ENCODE measurements at regions not wholly inside any gene's neighbourhood (a gene's known extent, or its start where the extent isn't known, plus 50 kb on each side); places are given as distances from the start of the nearest gene placed in this dataset.
A peak's percentile ranks its signal among the peaks of the same experiment; 100 is the strongest.

DNA sequence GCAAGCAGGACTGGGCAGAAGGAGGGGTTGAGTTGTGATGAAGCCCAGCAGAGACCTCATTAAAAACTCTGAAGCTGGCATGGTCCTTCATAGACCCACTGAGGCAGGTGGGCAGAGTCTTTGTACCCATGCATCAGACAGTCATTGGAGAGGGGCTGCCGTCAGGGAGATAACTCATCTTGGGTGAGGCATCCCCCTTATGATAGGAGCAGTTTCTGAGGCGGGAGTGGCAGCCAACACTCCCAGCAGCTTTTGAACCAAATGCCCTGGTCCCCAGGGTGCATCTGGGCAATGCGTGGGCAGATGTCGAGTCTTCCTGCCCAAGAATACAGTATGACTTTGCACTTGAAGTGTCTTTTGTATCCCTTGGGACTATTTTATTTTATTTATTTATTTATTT lies 68.1 kb downstream of the HTR5A start:
- no peak for DNase-seq

DNA sequence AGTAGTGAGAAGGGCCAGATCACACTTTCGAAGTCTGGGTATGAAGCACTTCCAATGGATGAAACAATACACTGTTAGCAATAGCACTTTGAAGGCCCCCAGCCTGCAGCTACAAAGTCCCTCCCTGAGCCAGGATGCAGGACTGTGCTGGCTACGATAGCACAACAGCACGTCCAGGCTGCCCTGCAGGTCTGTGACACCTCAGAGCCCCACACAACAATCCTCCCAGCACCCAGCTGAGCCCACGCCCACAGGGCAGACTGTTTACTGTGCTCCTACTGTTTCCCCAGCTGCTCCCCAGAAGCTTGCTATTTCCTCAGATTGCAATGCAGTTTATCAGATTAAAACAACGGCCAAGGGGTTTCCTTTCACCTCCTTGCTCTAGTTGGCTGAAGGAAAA lies 71.4 kb downstream of the HTR5A start:
- DNase-seq = no peak

DNA sequence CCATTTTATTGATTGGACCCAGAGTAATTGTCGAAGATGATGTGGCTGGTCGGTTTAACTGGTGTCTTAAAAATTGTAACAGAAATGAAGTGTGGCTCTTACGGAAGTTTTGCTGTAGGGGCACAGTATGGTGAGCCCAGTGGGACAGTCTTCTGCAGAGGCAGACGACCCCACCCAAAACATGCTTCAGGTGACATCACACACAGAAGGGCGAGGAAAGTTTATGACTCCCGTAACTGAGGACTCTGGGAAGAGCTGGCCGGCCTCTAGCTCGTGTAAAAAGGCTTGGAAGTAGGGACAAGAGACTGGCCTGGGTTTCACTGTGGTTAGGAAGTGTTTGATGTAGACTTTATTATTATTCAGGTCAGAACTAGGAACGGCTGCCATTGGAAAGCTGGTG lies 73.3 kb downstream of the HTR5A start:
- DNase-seq = no peak

DNA sequence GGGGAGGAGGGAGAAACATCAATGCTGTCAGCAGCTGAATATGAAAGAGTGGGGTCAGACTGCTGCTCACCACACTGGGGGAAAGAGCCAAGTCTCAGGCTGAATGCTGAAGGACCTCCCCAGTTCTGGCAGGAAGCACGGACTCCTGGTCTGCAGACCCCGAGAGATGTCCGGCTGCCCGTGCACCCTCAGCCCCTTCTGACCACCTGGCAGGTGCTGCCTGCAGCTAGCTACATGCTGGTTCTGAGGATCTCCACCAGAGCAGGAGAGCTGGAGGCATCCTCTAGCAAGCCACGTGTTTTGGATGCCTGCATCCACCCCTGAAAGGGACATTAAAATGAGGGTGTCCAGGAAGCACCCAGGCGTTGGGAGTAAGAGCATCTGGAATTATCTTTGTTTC lies 74.2 kb downstream of the HTR5A start:
- no peak for DNase-seq

DNA sequence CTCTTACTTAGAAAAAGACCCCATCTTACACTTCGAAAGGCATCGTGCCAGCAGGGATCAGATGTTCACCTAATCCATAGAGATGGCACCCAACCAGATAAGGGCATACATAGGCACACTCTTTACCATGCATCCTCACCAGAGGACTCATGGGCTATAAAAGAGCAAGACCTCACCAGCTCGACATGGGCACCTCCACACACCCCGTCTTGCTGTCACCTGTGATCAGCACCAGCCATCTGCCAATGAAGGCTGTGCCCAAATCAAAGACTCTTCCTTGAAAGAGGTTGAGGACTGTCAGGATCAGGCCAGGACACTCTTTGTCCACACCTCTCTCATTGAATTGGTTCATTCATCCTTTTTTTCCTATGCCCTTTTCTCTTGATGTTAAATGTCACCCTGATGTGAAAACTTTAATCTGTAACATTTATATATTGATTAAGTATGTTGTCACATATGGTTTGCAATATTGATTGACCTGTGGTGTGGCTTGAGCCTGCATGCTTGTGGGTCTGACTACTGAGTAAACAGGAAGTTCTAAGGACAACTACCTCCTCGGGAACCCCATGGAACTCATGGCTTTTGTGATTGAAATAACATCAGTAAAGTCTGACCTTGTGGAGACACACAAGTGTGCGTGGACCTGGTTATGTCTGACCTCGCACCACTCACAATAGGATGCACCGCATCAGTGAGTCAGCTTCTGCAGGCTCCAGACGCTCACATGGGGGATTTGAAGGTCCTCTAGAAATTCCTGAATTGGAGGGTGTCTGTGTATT lies 75.5 kb downstream of the HTR5A start:
- no peak for DNase-seq

DNA sequence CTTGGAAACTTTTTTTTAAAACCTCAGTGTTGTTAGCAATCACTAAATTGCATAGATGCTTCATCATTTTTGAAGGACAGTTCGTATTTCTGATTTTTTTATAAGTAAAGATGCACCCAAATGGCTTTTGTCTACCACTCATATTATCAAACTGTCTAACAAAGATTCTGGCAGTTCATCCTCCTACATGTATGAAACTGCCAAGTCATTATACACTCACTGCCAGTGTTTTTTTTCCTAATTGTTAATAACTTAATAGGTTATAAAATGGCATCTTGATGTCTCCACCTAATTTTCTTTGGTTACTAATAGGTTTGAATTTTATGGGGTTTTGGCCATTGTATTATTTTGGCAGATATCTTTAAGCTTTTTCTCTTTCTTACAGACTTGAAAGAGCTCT lies 77.0 kb downstream of the HTR5A start:
- no peak for DNase-seq

DNA sequence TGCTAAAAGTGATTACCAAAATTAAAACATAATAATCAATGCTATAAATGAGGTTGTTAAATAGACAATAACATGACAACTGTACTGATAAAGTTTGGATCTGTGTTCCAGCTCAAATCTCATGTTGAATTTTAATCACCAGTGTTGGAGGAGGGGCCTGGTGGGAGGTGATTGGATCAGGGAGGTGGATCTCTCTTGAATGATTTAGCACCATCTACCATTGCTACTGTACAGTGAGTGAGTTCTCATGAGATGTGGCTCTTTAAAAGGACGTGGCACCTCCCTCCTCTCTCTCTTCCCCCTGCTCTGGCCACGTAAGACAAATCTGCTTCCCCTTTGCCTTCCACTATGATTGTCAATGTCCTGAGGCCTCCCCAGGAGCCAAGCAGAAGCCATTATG lies 77.5 kb downstream of the HTR5A start:
- DNase-seq = no peak

DNA sequence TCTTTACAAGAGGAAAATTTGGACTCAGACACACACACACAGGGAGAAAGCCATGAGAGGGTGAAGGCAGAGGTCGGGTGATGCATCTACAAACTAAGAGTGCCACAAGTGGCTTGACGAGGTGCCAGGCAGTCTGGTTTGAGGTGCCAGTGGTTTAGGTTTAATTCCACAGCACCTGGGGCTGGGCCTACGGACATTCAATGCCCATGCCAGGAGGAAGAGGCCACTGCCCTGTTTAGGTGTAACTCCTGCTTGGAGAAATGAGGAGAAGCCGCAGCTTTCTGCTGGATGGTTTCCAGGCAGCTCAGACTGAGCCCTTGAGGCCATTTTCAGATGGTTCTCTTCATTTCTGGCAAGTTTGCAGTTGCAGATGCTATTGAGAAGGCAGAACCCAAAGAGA lies 83.6 kb downstream of the HTR5A start:
- no peak for DNase-seq

DNA sequence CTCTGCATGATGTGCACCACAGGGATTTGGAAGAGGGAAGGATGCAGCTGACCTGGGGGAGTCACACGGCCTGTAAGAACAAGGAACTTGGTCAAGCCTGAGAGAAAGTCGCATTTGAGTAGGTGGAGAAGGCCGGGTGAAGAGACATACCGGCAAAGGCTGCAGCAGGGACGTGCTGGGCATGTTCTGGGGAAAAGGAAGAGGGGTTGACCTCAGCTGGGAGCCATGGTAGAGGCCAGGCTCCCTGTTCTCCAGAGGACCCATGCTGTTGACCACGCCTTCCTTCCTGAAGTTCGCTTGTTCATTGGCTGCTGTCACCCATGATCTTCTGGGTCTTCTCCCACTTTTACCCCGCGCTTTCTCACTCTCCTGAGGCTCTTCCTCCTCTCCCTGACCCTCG lies 84.5 kb downstream of the HTR5A start:
- no peak for DNase-seq

DNA sequence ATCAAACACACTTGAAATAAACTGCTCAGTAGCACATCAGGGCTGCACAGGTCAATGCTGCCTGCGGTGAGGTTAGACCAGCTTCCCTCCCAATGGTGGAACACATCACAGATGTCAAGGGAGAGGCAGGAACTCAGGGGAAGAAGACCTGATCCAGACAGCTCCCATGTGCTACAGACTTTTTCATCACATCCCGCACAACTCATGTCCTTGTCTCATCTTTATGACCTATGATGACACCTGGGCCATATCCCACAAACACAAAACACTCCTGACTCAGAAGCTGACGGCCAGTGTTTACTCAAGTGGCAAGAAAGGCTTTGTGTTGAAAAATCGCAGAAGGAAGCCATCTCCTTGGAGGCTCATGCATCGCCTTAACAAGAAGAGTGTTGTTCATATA lies 91.6 kb downstream of the HTR5A start:
- DNase-seq = no peak

DNA sequence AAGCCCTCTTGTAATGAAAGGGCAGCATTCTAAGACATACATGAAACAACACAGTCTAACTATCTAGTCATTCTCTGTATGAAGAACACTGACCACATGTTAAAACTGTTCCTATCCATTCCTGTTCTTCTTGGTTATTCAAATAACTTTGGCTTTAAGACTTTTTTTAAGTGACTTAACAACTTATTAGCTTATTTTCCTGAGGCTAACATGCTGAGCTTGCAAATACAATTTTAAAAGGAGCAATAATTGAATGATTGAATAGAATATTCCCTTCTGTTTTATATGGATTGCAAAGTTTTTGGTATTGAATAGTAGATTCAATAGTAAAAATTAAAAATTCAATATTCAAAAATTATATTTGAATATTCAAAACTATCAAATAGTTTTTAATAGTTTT lies 92.3 kb downstream of the HTR5A start:
- DNase-seq = no peak

DNA sequence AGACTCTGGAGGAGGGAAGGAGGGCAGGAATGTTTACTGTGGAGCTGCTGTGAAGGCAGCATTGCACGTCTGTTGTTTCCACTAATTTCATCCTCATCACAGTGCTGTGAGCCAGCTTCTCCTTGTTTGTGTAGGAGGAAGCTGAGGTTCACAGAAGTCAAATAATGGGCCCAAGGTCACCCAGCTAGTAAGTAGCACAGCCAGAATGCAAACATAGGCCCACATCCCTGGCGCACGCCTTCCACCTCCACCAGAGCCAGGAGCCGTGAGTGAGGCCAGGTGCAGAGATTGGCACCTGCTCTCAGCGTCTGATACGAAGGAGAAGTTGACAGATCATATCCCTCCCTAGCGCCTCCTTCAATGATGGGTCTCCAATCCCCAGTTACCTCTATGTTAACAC lies 93.6 kb downstream of the HTR5A start:
- DNase-seq = no peak

DNA sequence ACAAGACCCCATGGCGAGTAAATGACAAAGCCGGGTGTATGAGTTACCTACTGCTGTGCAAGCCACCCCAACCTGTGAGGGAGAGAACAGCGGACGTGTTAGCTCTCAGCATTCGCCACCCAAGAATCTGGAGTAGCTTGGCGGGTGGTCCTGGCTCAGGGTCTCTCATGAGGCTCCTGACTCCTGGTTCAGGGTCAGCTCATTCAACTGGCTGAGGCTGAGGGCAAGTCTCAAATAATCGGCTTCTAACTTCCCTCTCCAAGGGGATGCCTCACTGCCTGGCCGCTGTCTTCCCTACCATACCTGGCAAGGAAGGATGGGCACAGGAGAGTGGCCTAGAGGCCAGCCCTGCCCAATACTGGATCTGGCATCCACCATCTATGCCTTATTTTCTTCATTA lies 94.2 kb downstream of the HTR5A start:
- DNase-seq = no peak

DNA sequence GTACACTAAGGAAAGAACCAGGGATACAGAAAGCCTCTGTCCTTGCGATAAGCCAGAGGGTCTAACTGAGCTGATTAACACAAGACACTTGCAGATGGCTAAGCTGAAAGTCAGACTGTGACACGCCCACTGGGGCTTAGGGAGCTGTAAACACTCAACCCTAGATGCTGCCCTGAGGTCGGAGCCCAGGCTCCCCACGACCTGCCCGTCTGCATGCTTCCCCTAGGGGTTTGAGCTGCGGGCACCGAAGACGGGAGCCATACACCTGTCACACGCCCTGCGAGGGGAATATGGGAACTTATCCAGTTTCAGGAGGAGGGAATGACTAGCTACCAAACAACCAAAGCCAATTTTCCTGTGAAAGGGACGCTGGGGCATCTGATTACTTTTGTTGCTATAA lies 96.0 kb downstream of the HTR5A start:
- no peak for DNase-seq

DNA sequence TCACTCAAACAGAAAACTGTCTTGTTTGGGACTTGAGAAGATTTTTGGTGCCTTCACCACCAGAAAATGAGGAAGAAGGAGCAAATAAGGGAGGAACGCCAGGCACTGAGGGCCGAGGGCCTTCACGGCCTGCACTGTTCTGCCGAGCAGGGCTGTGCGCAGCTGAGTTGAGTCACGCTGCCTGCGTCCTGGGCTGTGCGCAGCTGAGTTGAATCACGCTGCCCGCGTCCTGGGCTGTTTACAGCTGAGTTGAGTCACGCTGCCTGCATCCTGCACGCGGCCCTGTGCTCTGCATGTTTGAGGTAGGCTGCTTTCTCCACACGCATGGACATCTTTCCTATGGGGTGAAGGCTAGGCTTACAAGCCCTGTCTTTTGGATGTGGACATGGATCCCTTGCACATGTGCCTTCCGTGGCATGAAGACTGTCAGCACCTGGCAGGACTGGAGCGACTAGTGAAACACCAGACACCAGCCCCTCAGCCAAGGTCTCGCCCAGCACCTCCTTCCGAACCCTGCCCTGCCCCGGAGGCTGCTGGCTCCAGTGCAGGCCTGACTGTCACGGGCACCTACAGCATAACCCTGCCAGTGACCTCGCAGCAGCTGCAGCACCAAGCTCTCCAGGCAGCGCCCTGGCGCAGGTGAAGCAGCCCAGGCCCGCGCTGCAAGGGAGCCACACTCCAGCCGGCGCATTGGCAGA lies 96.7 kb downstream of the HTR5A start:
- DNase-seq = peak; percentile 76 to 92

DNA sequence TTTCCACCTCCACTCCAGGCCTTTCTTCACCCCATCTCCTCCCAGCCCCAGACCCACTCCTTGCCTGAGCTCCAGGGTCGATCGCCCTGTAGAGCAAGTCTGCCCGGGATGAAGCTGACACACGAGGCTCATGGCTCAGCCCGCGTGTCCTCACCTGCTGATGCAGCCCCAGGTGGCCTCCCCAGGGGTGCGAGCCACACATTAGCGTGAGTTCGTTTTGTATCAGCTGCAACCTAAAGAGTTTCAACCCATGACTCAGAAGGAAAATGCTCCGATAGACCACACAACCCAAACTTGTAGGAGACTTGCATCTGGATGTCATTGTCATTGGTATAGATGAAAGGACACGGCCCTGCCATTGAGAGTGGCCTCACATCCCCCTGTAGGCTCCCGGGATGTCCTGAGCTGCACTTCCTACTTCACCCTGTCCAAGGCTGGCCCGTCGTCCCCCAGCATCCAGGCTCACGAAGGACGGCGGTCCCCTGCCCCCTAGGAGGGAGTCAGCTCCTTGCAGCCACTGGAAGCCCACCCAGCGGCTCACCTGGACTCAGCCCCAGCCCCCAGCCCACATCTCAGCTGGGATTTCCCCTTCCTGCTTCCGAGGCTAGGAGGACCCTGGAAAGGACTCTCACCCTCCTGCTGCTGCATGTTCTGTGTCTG lies 97.7 kb downstream of the HTR5A start:
- DNase-seq = no peak

DNA sequence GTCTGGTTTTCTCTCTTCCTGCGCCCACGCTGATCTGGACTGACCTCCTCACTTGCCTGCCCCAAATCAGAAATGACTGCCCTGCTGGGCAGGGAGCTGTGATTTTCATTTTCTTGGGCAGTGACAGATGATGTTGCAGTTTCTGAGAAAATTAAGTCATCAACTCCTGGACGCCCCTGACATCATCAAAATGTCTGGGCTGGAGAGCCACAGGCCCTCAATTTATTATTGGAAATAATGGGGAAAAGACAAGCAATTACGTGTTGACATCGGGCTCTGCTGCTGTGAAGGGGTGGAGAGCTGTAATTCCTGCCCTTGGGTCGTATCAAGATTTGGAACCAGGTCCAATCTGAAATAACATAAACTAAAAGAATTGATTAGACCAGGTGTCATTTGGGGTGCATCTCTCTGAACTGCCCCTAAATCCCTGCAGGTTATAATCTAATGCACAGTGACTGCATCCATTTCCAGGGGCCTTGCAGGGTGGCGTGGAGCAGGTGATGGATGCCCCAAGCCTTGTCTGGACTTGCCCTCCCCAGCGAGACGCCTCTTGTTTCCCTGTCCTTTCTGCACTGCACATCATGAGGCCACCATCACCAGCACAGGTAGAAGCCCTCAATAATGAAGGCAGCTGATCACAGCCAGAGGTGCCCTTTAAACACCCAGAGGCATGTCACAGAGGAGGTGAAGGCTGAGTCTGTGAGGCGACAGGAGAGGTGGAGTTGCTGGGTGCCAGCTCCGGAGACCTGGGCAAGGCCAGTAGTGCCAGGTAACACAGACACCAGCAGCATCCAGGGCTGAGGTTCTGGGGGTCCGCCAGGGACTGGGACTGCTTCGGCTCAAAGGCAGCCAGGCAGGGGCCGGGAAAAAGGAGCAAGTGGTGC lies 98.7 kb downstream of the HTR5A start:
- no peak for DNase-seq

DNA sequence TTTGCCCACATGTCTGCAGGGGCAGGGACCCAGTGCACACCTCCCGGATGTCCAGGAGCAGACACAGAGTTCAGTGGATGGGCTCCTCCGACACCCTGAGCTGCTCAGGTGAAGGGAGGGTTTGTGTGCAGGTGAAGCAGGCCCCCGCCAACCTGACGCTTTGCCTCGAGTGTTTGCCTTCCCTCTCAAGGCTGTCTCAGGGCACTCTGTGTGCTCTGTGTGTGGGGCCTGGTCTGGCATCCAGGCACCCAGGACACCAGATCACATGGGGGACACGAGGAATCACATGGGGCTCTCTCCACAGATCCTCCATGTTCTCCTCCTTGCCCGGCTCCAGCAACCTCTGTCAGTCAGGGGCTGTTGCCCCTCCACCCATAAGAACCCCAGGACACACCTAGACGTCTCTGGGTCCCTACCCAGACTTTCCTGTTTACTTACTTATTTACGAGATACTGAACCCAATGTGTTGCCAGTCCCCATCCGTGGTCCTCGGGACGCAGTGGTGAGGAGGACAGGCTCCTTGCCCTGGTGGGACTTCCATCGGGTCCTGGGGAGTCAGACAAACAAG lies 99.5 kb downstream of the HTR5A start:
- DNase-seq = no peak

DNA sequence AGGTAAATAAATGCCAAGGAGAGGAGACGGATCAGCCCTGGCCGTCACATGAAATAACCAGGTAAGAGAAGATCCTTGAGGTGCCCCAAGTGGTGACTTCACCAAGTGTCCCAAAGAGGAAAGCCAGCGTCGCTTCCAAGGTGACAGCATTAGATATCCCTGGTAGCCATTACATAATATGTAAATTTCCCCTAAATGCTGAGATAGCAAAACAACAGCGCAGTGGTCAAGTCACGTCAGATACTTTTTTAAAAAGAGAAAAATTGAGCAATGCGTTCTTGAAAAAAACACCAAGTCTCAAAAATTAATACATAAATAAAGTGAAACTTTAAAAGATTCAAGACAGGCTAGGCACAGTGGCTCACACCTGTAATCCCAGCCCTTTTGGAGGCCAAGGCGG lies 100.2 kb downstream of the HTR5A start:
- no peak for DNase-seq

DNA sequence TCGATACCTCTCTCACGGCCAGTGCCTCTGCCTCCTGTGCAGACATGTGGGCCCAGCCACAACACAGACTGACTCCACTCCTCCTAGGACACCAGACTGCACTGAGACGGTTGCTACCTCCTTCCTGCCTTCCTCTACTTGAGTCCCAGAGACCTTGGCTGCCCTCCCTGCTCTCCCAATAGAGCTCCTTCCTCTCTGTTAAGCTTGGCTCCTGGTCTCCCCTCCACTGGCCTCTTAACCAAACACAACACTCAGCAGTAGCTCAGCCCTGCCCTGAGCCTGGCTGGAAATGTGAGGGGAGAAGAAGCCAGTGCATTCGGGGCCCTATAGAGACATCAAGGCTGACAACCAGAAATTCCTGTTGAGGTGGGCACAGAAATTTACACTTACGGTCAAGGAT lies 102.0 kb downstream of the HTR5A start:
- DNase-seq = no peak

DNA sequence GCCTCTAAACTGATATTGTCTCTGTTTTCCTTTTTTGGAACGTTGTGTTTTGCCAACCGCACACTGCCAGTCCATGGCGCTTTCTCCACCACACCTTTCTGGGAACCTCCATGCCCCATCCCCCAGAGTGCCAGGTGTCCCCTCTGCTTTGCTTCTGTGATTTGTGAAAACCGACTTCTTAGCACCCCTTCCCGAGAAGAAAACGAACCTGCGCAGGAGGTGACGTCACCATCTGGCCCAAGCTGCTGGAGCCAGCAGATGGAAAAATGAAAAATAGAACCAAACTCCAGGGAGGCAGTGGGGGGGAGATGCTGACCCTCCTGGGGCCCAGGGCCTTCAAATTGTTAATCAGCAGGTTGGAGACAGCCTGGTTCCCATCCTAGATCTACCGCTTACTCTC lies 103.8 kb downstream of the HTR5A start:
- DNase-seq = no peak

DNA sequence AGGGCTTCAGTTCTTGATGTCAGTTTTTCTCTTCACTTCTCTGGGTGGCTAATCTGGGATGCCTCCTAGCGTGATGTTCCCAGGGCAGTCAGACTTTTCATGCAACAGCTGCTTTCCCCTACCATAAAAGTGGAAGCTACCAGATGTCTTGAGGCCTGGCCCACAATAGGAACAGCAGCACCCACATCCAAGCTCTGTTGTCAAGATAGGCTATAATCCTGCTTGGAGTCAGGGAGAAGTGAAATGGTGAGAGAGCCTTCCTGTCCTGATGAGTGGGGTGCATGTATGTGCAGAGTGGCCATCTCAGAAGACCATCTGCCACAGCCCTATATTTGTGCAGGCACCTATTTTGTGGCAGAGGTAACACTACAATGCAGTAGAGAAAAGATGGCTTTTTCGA lies 108.0 kb downstream of the HTR5A start:
- no peak for DNase-seq

DNA sequence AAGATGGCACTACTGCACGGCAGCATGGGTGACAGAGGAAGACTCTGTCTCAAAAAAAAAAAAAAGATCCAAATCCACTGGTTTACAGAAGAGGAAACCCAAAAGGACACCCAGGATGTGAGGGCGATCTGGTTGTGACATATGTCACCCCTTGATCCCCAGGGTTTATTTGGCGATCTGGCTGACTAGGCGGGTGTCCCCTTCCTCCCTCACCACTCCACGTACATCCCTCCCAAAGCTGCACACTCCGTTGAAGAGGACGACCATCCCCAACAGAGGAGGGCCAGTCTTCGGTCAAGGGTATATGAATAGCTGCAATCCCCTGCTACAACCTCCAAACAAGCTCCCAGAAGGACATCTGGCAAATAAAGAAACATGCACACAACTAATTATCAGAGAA lies 111.6 kb downstream of the HTR5A start:
- no peak for DNase-seq
